OCI-LY7 (cell line): ENCODE measurements at regions not wholly inside any gene's neighbourhood (a gene's known extent, or its start where the extent isn't known, plus 50 kb on each side); places are given as distances from the start of the nearest gene placed in this dataset.

ENCODE experiments used
- BruUV-seq: library from RNA; stranded (reverse); fragments of 400-500 nt; replicated peaks from 2 replicates; lab custom pipeline; 2021; lab: Mats Ljungman, UMichigan
- CTCF ChIA-PET: fragments of 300-600 bp; sonication (Branson Sonifier 250); formaldehyde crosslinking; loops from one replicate; lab custom pipeline; 2022; ENCODE audit warnings: antibody characterized with exemption; ENCODE audit not compliant: unreplicated experiment; lab: Charles Lee
- POLR2A ChIA-PET: fragments of 300-600 bp; sonication (Branson Sonifier 250); formaldehyde crosslinking; loops from one replicate; lab custom pipeline; 2022; ENCODE audit warnings: antibody characterized with exemption; lab: Charles Lee
- DNase-seq: peaks from one replicate; pipeline ENCODE4 v3.0.0-alpha.2; 2015; ENCODE audit warnings: low spot score
- H2AFZ ChIP-seq: fragments of 200-600 bp; sonication (generic), shearing (Covaris generic); 2 replicates; pipeline ENCODE4 v1.6.1; 2014; ENCODE audit warnings: mild to moderate bottlenecking, antibody characterized with exemption, low read length, moderate library complexity
- H3K27ac ChIP-seq: fragments of 200-600 bp; sonication (generic); 2 replicates; pipeline ENCODE4 v1.5.1; 2014; ENCODE audit warnings: mixed run types, low read depth, mild to moderate bottlenecking, moderate library complexity, low read length, inconsistent platforms; ENCODE audit not compliant: poor library complexity, severe bottlenecking
- H3K36me3 ChIP-seq: fragments of 200-600 bp; sonication (generic); 2 replicates; pipeline ENCODE4 v1.6.1; 2014; ENCODE audit warnings: mild to moderate bottlenecking, antibody characterized with exemption, low read length, moderate library complexity, mixed read lengths; ENCODE audit not compliant: insufficient read depth
- H3K4me1 ChIP-seq: fragments of 200-600 bp; sonication (generic); 2 replicates; pipeline ENCODE4 v1.5.1; 2014; ENCODE audit warnings: mild to moderate bottlenecking, low read length; ENCODE audit not compliant: insufficient read depth, poor library complexity, severe bottlenecking
- H3K4me2 ChIP-seq: fragments of 200-600 bp; sonication (generic); 2 replicates; pipeline ENCODE4 v1.6.1; 2014; ENCODE audit warnings: mild to moderate bottlenecking, low read length
- H3K4me3 ChIP-seq: fragments of 200-600 bp; sonication (generic); 2 replicates; pipeline ENCODE4 v1.5.1; 2014; ENCODE audit warnings: mild to moderate bottlenecking, low read depth, low read length; ENCODE audit not compliant: poor library complexity, severe bottlenecking
- H3K79me2 ChIP-seq: fragments of 200-600 bp; sonication (generic); 2 replicates; pipeline ENCODE4 v1.6.1; 2016; ENCODE audit warnings: low read depth, mild to moderate bottlenecking, low read length, moderate library complexity, mixed read lengths; ENCODE audit not compliant: insufficient read depth
- H3K9me2 ChIP-seq: fragments of 200-600 bp; sonication (generic); 2 replicates; pipeline ENCODE4 v1.6.1; 2016; ENCODE audit warnings: mild to moderate bottlenecking, low read length, mixed read lengths; ENCODE audit not compliant: insufficient read depth
- H3K9me3 ChIP-seq: fragments of 200-600 bp; sonication (generic); 2 replicates; pipeline ENCODE4 v1.6.1; 2014; ENCODE audit warnings: mild to moderate bottlenecking, mixed run types, low read length, mixed read lengths
- H4K20me1 ChIP-seq: fragments of 200-600 bp; sonication (generic); 2 replicates; pipeline ENCODE4 v1.6.1; 2014; ENCODE audit warnings: mild to moderate bottlenecking, antibody characterized with exemption, low read length, moderate library complexity, mixed read lengths; ENCODE audit not compliant: insufficient read depth
- EZH2phosphoT487 ChIP-seq: fragments of 200-600 bp; sonication (generic); IDR thresholded peaks from 2 replicates; pipeline ENCODE4 v1.6.1; 2018; ENCODE audit warnings: low read depth, borderline replicate concordance, mild to moderate bottlenecking, mixed run types, antibody characterized with exemption, low read length, moderate library complexity, mixed read lengths
- intact Hi-C: fragments of 100-400 bp; cut with micrococcal nuclease; formaldehyde crosslinking; loops from one replicate; pipeline ENCODE4 v1.10.0; 2022; ENCODE audit not compliant: unreplicated experiment
- TF ChIP-seq, protein P1 (sequence below): fragments of 200-600 bp; sonication (generic); conservative IDR thresholded peaks from 2 replicates; pipeline ENCODE4 v1.5.1; 2014; ENCODE audit warnings: mild to moderate bottlenecking, antibody characterized with exemption, low read length, moderate library complexity, mixed read lengths

DNA sequence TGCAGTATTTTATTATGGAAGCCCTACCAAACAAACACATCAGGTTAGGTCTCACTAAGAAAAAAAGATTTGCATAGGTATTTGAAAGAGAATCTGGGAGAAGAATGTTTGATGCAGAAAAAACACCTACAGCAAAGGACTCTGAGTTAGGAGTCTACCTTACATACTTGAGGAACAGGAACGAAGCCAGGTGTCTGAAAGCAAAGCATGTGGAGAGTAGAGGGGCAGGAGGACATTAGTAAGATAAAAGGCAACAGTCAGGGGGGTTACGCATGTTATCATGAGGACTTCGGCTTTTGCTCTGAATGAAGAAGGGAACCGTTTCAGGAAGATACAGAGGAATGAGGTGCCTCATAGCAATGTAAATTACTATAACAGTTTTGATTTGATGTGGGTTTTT lies 87.9 kb upstream of the PTER start:
- CTCF ChIA-PET: no interaction called here
- Histone ChIP-seq H3K79me2 (no peaks in the 10 kb centered on the region), H3K4me1 (no peaks in the 10 kb centered on the region), H3K36me3 (no peaks in the 10 kb centered on the region), H3K4me3 (no peak overlapping the region), H3K9me2 (no peaks in the 10 kb centered on the region), H3K27ac (no peak overlapping the region), H3K9me3 (no peaks in the 10 kb centered on the region), H3K4me2 (no peak overlapping the region), H4K20me1 (no peaks in the 10 kb centered on the region), H2AFZ (no peak overlapping the region)
- POLR2A ChIA-PET: interaction anchor here (0.7 kb wide), 1 partner anchor 15 kb away, joined by 3 read pairs; no protein-coding TSS in a partner anchor
- no peak for TF ChIP-seq EZH2phosphoT487
- TF ChIP-seq, protein P1, sequence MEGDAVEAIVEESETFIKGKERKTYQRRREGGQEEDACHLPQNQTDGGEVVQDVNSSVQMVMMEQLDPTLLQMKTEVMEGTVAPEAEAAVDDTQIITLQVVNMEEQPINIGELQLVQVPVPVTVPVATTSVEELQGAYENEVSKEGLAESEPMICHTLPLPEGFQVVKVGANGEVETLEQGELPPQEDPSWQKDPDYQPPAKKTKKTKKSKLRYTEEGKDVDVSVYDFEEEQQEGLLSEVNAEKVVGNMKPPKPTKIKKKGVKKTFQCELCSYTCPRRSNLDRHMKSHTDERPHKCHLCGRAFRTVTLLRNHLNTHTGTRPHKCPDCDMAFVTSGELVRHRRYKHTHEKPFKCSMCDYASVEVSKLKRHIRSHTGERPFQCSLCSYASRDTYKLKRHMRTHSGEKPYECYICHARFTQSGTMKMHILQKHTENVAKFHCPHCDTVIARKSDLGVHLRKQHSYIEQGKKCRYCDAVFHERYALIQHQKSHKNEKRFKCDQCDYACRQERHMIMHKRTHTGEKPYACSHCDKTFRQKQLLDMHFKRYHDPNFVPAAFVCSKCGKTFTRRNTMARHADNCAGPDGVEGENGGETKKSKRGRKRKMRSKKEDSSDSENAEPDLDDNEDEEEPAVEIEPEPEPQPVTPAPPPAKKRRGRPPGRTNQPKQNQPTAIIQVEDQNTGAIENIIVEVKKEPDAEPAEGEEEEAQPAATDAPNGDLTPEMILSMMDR: no peak
- intact Hi-C loops: no loop called here
- DNase-seq: no peak
- no TSS peak for BruUV-seq

DNA sequence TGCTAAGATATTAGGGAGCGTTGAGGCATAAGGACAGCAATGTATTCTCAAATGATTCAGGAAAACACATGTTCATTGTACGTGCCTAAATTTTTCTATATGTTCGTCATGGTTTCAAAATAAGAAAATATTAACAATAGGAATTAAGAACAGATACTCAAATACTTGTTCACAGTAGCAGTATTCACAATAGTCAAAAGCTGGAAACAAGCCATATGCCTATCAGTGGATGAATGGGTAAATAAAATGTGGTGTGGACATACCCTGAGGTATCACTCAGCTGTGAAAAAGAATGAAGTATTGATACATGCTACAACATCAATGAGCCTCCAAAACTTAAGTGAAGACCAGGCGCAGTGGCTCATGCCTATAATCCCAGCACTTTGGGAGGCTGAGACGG lies 84.7 kb upstream of the PTER start:
- ChIA-PET POLR2A (no interaction called here), CTCF (no interaction called here)
- Histone ChIP-seq H4K20me1 (no peaks in the 10 kb centered on the region), H2AFZ (no peak overlapping the region), H3K9me3 (no peaks in the 10 kb centered on the region), H3K79me2 (no peaks in the 10 kb centered on the region), H3K36me3 (no peaks in the 10 kb centered on the region), H3K9me2 (no peaks in the 10 kb centered on the region), H3K4me3 (no peak overlapping the region), H3K27ac (no peak overlapping the region), H3K4me2 (no peak overlapping the region), H3K4me1 (no peaks in the 10 kb centered on the region)
- no TSS peak for BruUV-seq
- no peak for DNase-seq
- intact Hi-C loops: no loop called here
- TF ChIP-seq, protein P1: no peak
- TF ChIP-seq EZH2phosphoT487: no peak

DNA sequence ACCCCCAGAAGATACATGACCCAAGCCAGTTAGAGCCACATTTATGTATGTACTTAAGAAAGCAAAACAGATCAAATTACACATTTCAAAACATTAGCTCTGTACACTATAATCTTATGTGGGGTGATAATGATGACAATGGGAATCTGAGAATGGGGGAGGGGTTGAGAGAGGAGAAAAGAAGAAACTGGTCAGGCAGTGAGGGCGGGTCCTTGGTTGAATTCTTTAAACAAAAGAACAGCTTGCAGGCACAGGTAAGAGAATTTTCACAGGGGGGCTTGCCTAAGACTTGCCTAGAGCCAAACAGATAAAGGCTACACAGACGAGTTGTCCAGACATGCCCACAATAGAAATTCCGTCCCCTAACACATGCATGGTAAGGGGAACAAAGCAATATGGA lies 76.8 kb upstream of the PTER start:
- H2AFZ ChIP-seq: no peak overlapping the region
- no peaks in the 10 kb centered on the region for H3K79me2 ChIP-seq
- no peak for DNase-seq
- no peaks in the 10 kb centered on the region for H4K20me1 ChIP-seq
- H3K9me2 ChIP-seq: no peaks in the 10 kb centered on the region
- H3K4me1 ChIP-seq: no peaks in the 10 kb centered on the region
- no peak overlapping the region for H3K4me3 ChIP-seq
- no peaks in the 10 kb centered on the region for H3K36me3 ChIP-seq
- CTCF ChIA-PET: no interaction called here
- no peak overlapping the region for H3K27ac ChIP-seq
- H3K9me3 ChIP-seq: no peaks in the 10 kb centered on the region
- POLR2A ChIA-PET: no interaction called here
- intact Hi-C loops: no loop called here
- no TSS peak for BruUV-seq
- TF ChIP-seq EZH2phosphoT487: no peak
- TF ChIP-seq, protein P1: no peak
- no peak overlapping the region for H3K4me2 ChIP-seq
